GM19025 (cell line): ENCODE measurements at regions not wholly inside any gene's neighbourhood (a gene's known extent, or its start where the extent isn't known, plus 50 kb on each side); places are given as distances from the start of the nearest gene placed in this dataset.

Experiments used
- ATAC-seq: cut with Tn5 transposase; IDR thresholded peaks from one replicate; pipeline ENCODE4 v1.9.1; 2021; ENCODE audit warnings: mild to moderate bottlenecking, low read depth, moderate library complexity; ENCODE audit not compliant: unreplicated experiment

GRCh38 chr2:120424274-120424796, 78.4 kb downstream of the INHBB start:
- ATAC-seq = no peak

- no peak for ATAC-seq
These were observed 79.1 kb downstream of the INHBB start for GRCh38 chr2:120425014-120425413.

GRCh38 chr2:120428748-120429147, 82.8 kb downstream of the INHBB start:
- ATAC-seq = no peak

- no peak for ATAC-seq
These were observed 83.9 kb downstream of the INHBB start for GRCh38 chr2:120429586-120430500.

- ATAC-seq = no peak
These were observed 84.5 kb downstream of the INHBB start for GRCh38 chr2:120430501-120430830.

- ATAC-seq = no peak
These were observed 85.0 kb downstream of the INHBB start for GRCh38 chr2:120430957-120431356.

- no peak for ATAC-seq
These were observed 85.7 kb downstream of the INHBB start for GRCh38 chr2:120431386-120432292.

- ATAC-seq = no peak
These were observed 86.5 kb downstream of the INHBB start for GRCh38 chr2:120432293-120432975.

- ATAC-seq = no peak
These were observed 87.3 kb downstream of the INHBB start for GRCh38 chr2:120432976-120433815.

- no peak for ATAC-seq
These were observed 87.9 kb downstream of the INHBB start for GRCh38 chr2:120433816-120434290.

- no peak for ATAC-seq
These were observed 88.8 kb downstream of the INHBB start for GRCh38 chr2:120434492-120435308.

- ATAC-seq = no peak
These were observed 89.9 kb downstream of the INHBB start for GRCh38 chr2:120435671-120436459.

- ATAC-seq = no peak
These were observed 90.5 kb downstream of the INHBB start for GRCh38 chr2:120436460-120436739.

- no peak for ATAC-seq
These were observed 91.1 kb downstream of the INHBB start for GRCh38 chr2:120436885-120437603.

GRCh38 chr2:120437604-120438000, 91.7 kb downstream of the INHBB start:
- ATAC-seq = no peak

GRCh38 chr2:120438301-120439066, 92.5 kb downstream of the INHBB start:
- ATAC-seq = no peak

GRCh38 chr2:120439067-120439368, 93.1 kb downstream of the INHBB start:
- no peak for ATAC-seq
